Kidney epithelial cell (primary cell): ENCODE measurements at regions not wholly inside any gene's neighbourhood (a gene's known extent, or its start where the extent isn't known, plus 50 kb on each side); places are given as distances from the start of the nearest gene placed in this dataset.

Experiments
- DNase-seq: peaks from one replicate; pipeline ENCODE4 v3.0.0-alpha.2; 2010; ENCODE audit warnings: low read depth
- H3K27me3 ChIP-seq: 2 replicates; pipeline ENCODE4 v1.6.0; 2011; ENCODE audit warnings: low read length; ENCODE audit not compliant: control insufficient read depth, insufficient read depth
- H3K36me3 ChIP-seq: 2 replicates; pipeline ENCODE4 v1.5.1; 2011; ENCODE audit warnings: low read length; ENCODE audit not compliant: control insufficient read depth, insufficient read depth
- H3K4me3 ChIP-seq: 2 replicates; pipeline ENCODE4 v1.5.1; 2011; ENCODE audit warnings: low read depth, mild to moderate bottlenecking, control low read depth, low read length
- TF ChIP-seq, protein P1 (sequence below): IDR thresholded peaks from 2 replicates; pipeline ENCODE4 v1.5.1; 2011; ENCODE audit warnings: mild to moderate bottlenecking, moderate library complexity, low read length, control low read depth, inconsistent platforms; ENCODE audit not compliant: insufficient read depth, poor library complexity, severe bottlenecking

GRCh38 chr9:87156247-87156646, 208.9 kb upstream of the GAS1 start:
- Histone ChIP-seq H3K4me3 (no peak overlapping the region), H3K36me3 (no peaks in the 10 kb centered on the region), H3K27me3 (no peaks in the 10 kb centered on the region)
- DNase-seq = no peak
- TF ChIP-seq, protein P1, sequence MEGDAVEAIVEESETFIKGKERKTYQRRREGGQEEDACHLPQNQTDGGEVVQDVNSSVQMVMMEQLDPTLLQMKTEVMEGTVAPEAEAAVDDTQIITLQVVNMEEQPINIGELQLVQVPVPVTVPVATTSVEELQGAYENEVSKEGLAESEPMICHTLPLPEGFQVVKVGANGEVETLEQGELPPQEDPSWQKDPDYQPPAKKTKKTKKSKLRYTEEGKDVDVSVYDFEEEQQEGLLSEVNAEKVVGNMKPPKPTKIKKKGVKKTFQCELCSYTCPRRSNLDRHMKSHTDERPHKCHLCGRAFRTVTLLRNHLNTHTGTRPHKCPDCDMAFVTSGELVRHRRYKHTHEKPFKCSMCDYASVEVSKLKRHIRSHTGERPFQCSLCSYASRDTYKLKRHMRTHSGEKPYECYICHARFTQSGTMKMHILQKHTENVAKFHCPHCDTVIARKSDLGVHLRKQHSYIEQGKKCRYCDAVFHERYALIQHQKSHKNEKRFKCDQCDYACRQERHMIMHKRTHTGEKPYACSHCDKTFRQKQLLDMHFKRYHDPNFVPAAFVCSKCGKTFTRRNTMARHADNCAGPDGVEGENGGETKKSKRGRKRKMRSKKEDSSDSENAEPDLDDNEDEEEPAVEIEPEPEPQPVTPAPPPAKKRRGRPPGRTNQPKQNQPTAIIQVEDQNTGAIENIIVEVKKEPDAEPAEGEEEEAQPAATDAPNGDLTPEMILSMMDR = no peak

DNA sequence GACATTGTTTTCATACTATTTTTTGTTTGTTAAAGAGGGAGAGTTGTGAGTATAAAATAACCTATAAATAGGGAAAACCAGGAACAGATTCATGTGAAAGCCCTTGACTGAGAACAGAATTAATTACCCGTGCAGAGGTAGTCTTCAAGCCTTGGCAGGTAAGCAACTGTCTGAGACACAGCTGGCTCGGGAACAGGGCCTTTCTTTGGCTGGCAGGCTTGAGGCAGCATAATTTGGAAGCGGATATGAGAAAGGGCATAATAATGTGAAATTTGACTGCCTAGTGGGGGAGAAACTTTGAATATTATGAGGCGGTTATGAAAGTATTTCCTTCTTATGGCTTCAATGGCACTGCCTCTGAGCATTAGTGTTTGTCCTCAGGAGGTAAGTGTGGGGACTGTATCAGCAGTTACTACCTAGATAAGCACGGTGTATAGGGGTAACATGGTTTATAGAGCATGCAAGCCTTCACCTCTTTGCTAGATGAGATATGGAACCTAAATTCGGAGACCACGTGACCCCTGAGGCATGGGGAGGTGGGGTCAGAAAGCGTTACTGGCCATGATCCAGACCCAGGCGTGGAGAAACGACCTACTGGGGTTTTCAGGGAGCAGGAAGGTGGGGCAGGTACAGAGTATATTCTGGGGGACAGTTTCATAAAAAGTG, 210.2 kb upstream of the GAS1 start:
- no peaks in the 10 kb centered on the region for H3K36me3 ChIP-seq
- peak; percentile 31 for DNase-seq

GRCh38 chr9:87158765-87159164, 211.5 kb upstream of the GAS1 start:
- H3K36me3 ChIP-seq = no peaks in the 10 kb centered on the region
- TF ChIP-seq, protein P1 = no peak
- DNase-seq = no peak
- H3K27me3 ChIP-seq = no peaks in the 10 kb centered on the region
- H3K4me3 ChIP-seq = no peak overlapping the region

More for the DNA sequence above, 210.2 kb upstream of the GAS1 start:
- Histone ChIP-seq H3K27me3 (no peaks in the 10 kb centered on the region), H3K4me3 (no peak overlapping the region)
- TF ChIP-seq, protein P1 = no peak

- no peak for DNase-seq
- Histone ChIP-seq H3K36me3 (no peaks in the 10 kb centered on the region), H3K4me3 (no peak overlapping the region), H3K27me3 (no peaks in the 10 kb centered on the region)
- TF ChIP-seq, protein P1 = no peak
Observed at GRCh38 chr9:87160148-87161102, 213.1 kb upstream of the GAS1 start.

DNA sequence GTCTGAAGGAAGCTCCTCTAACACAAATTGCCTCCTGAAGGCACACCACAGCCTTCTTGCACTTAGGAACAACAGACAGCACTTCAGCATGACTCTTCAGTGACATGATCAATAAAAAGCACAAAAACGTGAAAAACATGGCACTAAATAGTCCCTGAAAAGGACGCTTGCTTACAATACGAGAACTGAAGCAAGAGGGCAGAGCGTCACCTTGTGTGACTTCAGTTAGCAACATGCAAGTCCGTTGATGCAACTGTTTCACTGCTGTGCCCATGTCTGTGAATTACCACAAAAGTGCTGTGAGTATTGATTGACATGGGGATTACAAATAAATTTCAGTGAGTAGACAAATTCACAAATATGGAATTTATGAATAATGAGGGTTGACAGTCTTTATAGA, 219.9 kb upstream of the GAS1 start:
- Histone ChIP-seq H3K4me3 (no peak overlapping the region), H3K36me3 (no peaks in the 10 kb centered on the region), H3K27me3 (no peaks in the 10 kb centered on the region)
- TF ChIP-seq, protein P1 = no peak
- no peak for DNase-seq
